Smooth muscle cell of the brain vasculature (primary cell): ENCODE measurements at regions not wholly inside any gene's neighbourhood (a gene's known extent, or its start where the extent isn't known, plus 50 kb on each side); places are given as distances from the start of the nearest gene placed in this dataset.

Source experiments
- DNase-seq: peaks from one replicate; pipeline ENCODE4 v3.0.0-alpha.2; 2012; ENCODE audit warnings: low read depth, low spot score

- DNase-seq, result no peak
Observed at GRCh38 chr4:133775469-133775868, 426.1 kb downstream of the PABPC4L start.

- DNase-seq, result no peak
Observed at GRCh38 chr4:133759428-133759827, 442.2 kb downstream of the PABPC4L start.

GRCh38 chr4:133741766-133742165 is 459.8 kb downstream of the PABPC4L start:
- DNase-seq, result no peak

GRCh38 chr4:133720001-133720400 is 481.6 kb downstream of the PABPC4L start:
- DNase-seq, result no peak

GRCh38 chr4:133719098-133719497 is 482.5 kb downstream of the PABPC4L start:
- no peak for DNase-seq

GRCh38 chr4:133714211-133714610 is 487.4 kb downstream of the PABPC4L start:
- no peak for DNase-seq

- no peak for DNase-seq
Observed at GRCh38 chr4:133713340-133713739, 488.2 kb downstream of the PABPC4L start.

GRCh38 chr4:133711817-133712216 is 489.8 kb downstream of the PABPC4L start:
- no peak for DNase-seq

GRCh38 chr4:133694416-133694815 is 507.2 kb downstream of the PABPC4L start:
- no peak for DNase-seq

- DNase-seq, result no peak
Observed at GRCh38 chr4:133683967-133684366, 517.6 kb downstream of the PABPC4L start.

- no peak for DNase-seq
Observed at GRCh38 chr4:133668061-133668851, 519.2 kb downstream of the PCDH10 start.

- DNase-seq, result no peak
Observed at GRCh38 chr4:133647206-133647605, 498.1 kb downstream of the PCDH10 start.

- no peak for DNase-seq
Observed at GRCh38 chr4:133641191-133641590, 492.1 kb downstream of the PCDH10 start.

- no peak for DNase-seq
Observed at GRCh38 chr4:133638751-133639150, 489.7 kb downstream of the PCDH10 start.

GRCh38 chr4:133637161-133637560 is 488.1 kb downstream of the PCDH10 start:
- DNase-seq, result no peak

- no peak for DNase-seq
Observed at GRCh38 chr4:133624744-133625143, 475.6 kb downstream of the PCDH10 start.

GRCh38 chr4:133623847-133624246 is 474.8 kb downstream of the PCDH10 start:
- no peak for DNase-seq

GRCh38 chr4:133621628-133622027 is 472.5 kb downstream of the PCDH10 start:
- DNase-seq, result no peak

GRCh38 chr4:133620555-133620954 is 471.5 kb downstream of the PCDH10 start:
- DNase-seq, result no peak

- DNase-seq, result no peak
Observed at GRCh38 chr4:133618963-133619362, 469.9 kb downstream of the PCDH10 start.

GRCh38 chr4:133600008-133600407 is 450.9 kb downstream of the PCDH10 start:
- DNase-seq, result no peak

GRCh38 chr4:133598779-133599178 is 449.7 kb downstream of the PCDH10 start:
- no peak for DNase-seq

GRCh38 chr4:133597251-133597650 is 448.2 kb downstream of the PCDH10 start:
- no peak for DNase-seq

- no peak for DNase-seq
Observed at GRCh38 chr4:133596459-133596858, 447.4 kb downstream of the PCDH10 start.
